Jurkat, Clone E6-1 (cell line): ENCODE measurements at regions not wholly inside any gene's neighbourhood (a gene's known extent, or its start where the extent isn't known, plus 50 kb on each side); places are given as distances from the start of the nearest gene placed in this dataset.
"Not testable (repeated sequence)": the region's sequence is repeated elsewhere in the genome, so short reads cannot be mapped to it uniquely, and the experiment has no call there.

Experiments used
- DNase-seq: peaks from one replicate; pipeline ENCODE4 v3.0.0-alpha.2; 2011; ENCODE audit warnings: low read depth, low spot score
- H3K4me3 ChIP-seq: 2 replicates; pipeline ENCODE4 v1.5.1; 2011; ENCODE audit warnings: mild to moderate bottlenecking, low read length, control low read depth, moderate library complexity

- no peak overlapping the region for H3K4me3 ChIP-seq
- DNase-seq = peak; percentile 20
These were observed 484.4 kb downstream of the ATP23 start for GRCh38 chr12:58425481-58426392.

GRCh38 chr12:58426437-58426836 lies 485.1 kb downstream of the ATP23 start:
- not testable (repeated sequence) for DNase-seq, H3K4me3 ChIP-seq

GRCh38 chr12:58433959-58434358 lies 486.3 kb downstream of the LRIG3 start:
- H3K4me3 ChIP-seq = no peak overlapping the region
- DNase-seq = no peak

- DNase-seq = no peak
- no peak overlapping the region for H3K4me3 ChIP-seq
These were observed 485.6 kb downstream of the LRIG3 start for GRCh38 chr12:58434726-58435125.

- no peak for DNase-seq
- H3K4me3 ChIP-seq = no peak overlapping the region
These were observed 484.7 kb downstream of the LRIG3 start for GRCh38 chr12:58435647-58436046.

GRCh38 chr12:58441483-58441882 lies 478.8 kb downstream of the LRIG3 start:
- no peak overlapping the region for H3K4me3 ChIP-seq

GRCh38 chr12:58443273-58443980 lies 476.9 kb downstream of the LRIG3 start:
- H3K4me3 ChIP-seq = no peak overlapping the region
- peak; percentile 37 for DNase-seq

More at GRCh38 chr12:58441483-58441882, 478.8 kb downstream of the LRIG3 start:
- no peak for DNase-seq

GRCh38 chr12:58443981-58444371 lies 476.3 kb downstream of the LRIG3 start:
- no peak for DNase-seq
- no peak overlapping the region for H3K4me3 ChIP-seq

GRCh38 chr12:58450868-58451482 lies 469.3 kb downstream of the LRIG3 start:
- DNase-seq = no peak
- H3K4me3 ChIP-seq = no peak overlapping the region

GRCh38 chr12:58452546-58452945 lies 467.8 kb downstream of the LRIG3 start:
- H3K4me3 ChIP-seq = no peak overlapping the region
- DNase-seq = no peak

GRCh38 chr12:58453306-58453705 lies 467.0 kb downstream of the LRIG3 start:
- no peak for DNase-seq
- no peak overlapping the region for H3K4me3 ChIP-seq

GRCh38 chr12:58455136-58455535 lies 465.2 kb downstream of the LRIG3 start:
- no peak for DNase-seq
- no peak overlapping the region for H3K4me3 ChIP-seq

- no peak for DNase-seq
- H3K4me3 ChIP-seq = no peak overlapping the region
These were observed 462.2 kb downstream of the LRIG3 start for GRCh38 chr12:58458102-58458501.

GRCh38 chr12:58459191-58459590 lies 461.1 kb downstream of the LRIG3 start:
- no peak for DNase-seq
- no peak overlapping the region for H3K4me3 ChIP-seq

GRCh38 chr12:58463051-58463450 lies 457.3 kb downstream of the LRIG3 start:
- no peak overlapping the region for H3K4me3 ChIP-seq
- no peak for DNase-seq

GRCh38 chr12:58465418-58465817 lies 454.9 kb downstream of the LRIG3 start:
- DNase-seq = no peak
- H3K4me3 ChIP-seq = no peak overlapping the region

- no peak for DNase-seq
- H3K4me3 ChIP-seq = no peak overlapping the region
These were observed 449.9 kb downstream of the LRIG3 start for GRCh38 chr12:58470266-58471010.

GRCh38 chr12:58479401-58479800 lies 440.9 kb downstream of the LRIG3 start:
- no peak overlapping the region for H3K4me3 ChIP-seq
- no peak for DNase-seq

GRCh38 chr12:58481811-58482210 lies 438.5 kb downstream of the LRIG3 start:
- H3K4me3 ChIP-seq = no peak overlapping the region
- no peak for DNase-seq
